Suprapubic skin (tissue), 4 donors: ENCODE measurements at regions not wholly inside any gene's neighbourhood (a gene's known extent, or its start where the extent isn't known, plus 50 kb on each side); places are given as distances from the start of the nearest gene placed in this dataset.

Source experiments
- DNase-seq, 2 donors: peaks; one replicate each; pipeline ENCODE4 v3.0.0-alpha.2; 2019; ENCODE audit warnings: low spot score in 2 of 2
- H3K27ac ChIP-seq: fragments of 200-600 bp; sonication (generic); one replicate; pipeline ENCODE4 v1.5.1; 2019
- H3K27me3 ChIP-seq: fragments of 200-600 bp; sonication (generic); one replicate; pipeline ENCODE4 v1.5.1; 2019
- H3K36me3 ChIP-seq: fragments of 200-600 bp; sonication (generic); one replicate; pipeline ENCODE4 v1.5.1; 2019
- H3K4me1 ChIP-seq: fragments of 200-600 bp; sonication (generic); one replicate; pipeline ENCODE4 v1.5.1; 2019
- H3K4me3 ChIP-seq: fragments of 200-600 bp; sonication (generic); one replicate; pipeline ENCODE4 v1.5.1; 2019; ENCODE audit warnings: mild to moderate bottlenecking
- H3K9me3 ChIP-seq: fragments of 200-600 bp; sonication (generic); one replicate; pipeline ENCODE4 v1.5.1; 2019
- EP300 ChIP-seq: sonication (generic); formaldehyde crosslinking; IDR thresholded peaks from one replicate; pipeline ENCODE4 v1.6.1; 2017; ENCODE audit warnings: antibody characterized with exemption
- POLR2A ChIP-seq, 2 donors: fragments of 450-650 bp; IDR thresholded peaks; one replicate each; pipeline ENCODE4 v1.6.1; 2017; ENCODE audit warnings: antibody characterized with exemption in 2 of 2, mild to moderate bottlenecking in 2 of 2, moderate library complexity in 2 of 2
- POLR2AphosphoS5 ChIP-seq, 3 donors: sonication (generic); formaldehyde crosslinking; IDR thresholded peaks; one replicate each; pipeline ENCODE4 v1.6.1; 2017; ENCODE audit warnings: antibody characterized with exemption in 3 of 3
- WGBS: methylation state at CpG from one replicate; pipeline ENCODE4 v1.1.5; 2018; 5-methylcytosine and 5-hydroxymethylcytosine counted together
- TF ChIP-seq, protein P1 (sequence below), 2 donors: fragments of 200-600 bp in 1 of 2; fragments of 450-650 bp in 1 of 2; sonication (generic) in 1 of 2; IDR thresholded peaks; one replicate each; pipeline ENCODE4 v1.5.1; 2016 to 2019; ENCODE audit warnings: antibody characterized with exemption in 2 of 2, mild to moderate bottlenecking in 1 of 2, moderate library complexity in 1 of 2

DNA sequence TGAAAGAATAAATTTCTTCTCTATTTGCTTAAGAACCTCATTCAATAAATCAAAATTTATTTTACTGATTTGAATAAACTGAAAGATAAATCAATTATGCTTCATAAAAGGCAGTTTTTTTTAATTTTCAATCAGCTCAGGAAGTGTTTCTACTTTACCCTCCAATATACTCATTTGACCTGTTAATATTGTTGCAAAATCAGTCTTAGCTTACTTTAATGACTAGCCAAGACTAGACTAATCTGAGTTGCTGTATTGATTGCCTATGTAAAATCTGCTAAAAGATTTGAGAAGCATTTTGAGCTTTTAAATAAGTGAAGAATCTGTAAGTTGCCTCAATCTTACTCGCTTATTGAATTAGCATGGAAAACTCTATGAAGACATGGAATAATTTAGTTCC lies 179.1 kb upstream of the LYPLAL1 start:
- no peaks in the 10 kb centered on the region for H3K4me1 ChIP-seq
- H3K4me3 ChIP-seq: no peak overlapping the region
- DNase-seq: no peak
- 91% methylated on average over 1 of the region's 1 CpG for WGBS
- TF ChIP-seq POLR2AphosphoS5 (IDR thresholded peaks at IDR 0.05) (no peak), POLR2A (IDR thresholded peaks at IDR 0.05) (no peak), EP300 (no peak)
- TF ChIP-seq, protein P1, sequence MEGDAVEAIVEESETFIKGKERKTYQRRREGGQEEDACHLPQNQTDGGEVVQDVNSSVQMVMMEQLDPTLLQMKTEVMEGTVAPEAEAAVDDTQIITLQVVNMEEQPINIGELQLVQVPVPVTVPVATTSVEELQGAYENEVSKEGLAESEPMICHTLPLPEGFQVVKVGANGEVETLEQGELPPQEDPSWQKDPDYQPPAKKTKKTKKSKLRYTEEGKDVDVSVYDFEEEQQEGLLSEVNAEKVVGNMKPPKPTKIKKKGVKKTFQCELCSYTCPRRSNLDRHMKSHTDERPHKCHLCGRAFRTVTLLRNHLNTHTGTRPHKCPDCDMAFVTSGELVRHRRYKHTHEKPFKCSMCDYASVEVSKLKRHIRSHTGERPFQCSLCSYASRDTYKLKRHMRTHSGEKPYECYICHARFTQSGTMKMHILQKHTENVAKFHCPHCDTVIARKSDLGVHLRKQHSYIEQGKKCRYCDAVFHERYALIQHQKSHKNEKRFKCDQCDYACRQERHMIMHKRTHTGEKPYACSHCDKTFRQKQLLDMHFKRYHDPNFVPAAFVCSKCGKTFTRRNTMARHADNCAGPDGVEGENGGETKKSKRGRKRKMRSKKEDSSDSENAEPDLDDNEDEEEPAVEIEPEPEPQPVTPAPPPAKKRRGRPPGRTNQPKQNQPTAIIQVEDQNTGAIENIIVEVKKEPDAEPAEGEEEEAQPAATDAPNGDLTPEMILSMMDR (IDR thresholded peaks at IDR 0.05): no peak
- no peaks in the 10 kb centered on the region for H3K9me3 ChIP-seq
- no peak overlapping the region for H3K27ac ChIP-seq
- H3K36me3 ChIP-seq: no peaks in the 10 kb centered on the region
- H3K27me3 ChIP-seq: no peaks in the 10 kb centered on the region

DNA sequence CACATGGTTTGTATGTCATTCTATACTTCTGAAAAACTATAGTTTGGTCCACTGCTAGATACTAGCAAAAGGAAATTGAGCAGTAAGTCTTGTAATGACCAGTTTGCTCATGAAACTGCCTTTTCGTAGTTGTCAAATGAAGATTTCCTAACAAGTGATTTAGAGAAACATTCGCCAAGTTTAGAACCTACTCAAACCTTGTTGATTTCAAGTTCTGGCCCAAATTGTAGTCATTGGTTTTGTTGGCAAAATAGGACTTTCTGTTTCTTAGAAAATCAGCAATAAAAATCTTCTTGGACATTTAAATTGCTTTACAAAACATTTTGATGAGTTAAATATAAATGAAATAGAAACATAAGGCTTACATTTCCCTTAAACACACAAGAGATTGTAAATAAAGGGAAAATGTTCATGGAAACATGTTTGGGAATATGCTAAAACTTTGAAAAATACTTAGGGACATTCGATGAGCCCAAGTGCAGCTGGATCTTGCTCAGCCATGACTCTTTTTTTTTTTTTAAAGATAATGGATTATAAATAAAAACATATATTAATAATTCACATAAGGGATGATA lies 178.5 kb upstream of the LYPLAL1 start:
- Histone ChIP-seq H3K4me1 (no peaks in the 10 kb centered on the region), H3K9me3 (no peaks in the 10 kb centered on the region), H3K4me3 (no peak overlapping the region), H3K27ac (no peak overlapping the region), H3K36me3 (no peaks in the 10 kb centered on the region), H3K27me3 (no peaks in the 10 kb centered on the region)
- DNase-seq: no peak
- no peak for TF ChIP-seq EP300
- TF ChIP-seq POLR2A (IDR thresholded peaks at IDR 0.05): no peak
- TF ChIP-seq, protein P1 (IDR thresholded peaks at IDR 0.05): no peak
- no peak for TF ChIP-seq POLR2AphosphoS5 (IDR thresholded peaks at IDR 0.05)
- WGBS: 82% methylated on average over 3 of the region's 3 CpGs

DNA sequence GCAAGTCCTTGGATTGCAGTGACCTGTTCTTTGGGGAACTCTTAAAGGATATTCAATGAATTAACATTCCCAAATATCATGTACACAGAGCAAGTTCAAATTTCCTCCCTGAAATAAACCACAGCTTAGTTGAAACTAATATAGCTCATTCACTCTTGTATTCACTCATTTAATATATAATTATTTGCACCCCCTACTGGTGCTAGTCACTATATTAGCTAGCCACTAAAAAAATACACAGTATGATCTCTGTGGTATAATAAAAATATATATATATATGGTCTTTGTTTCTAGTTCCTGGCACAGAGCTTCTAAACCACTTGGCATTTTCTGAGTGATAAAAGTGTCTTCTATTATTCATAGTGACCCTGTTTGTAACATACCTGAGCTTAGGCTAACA lies 177.3 kb upstream of the LYPLAL1 start:
- Histone ChIP-seq H3K27me3 (no peaks in the 10 kb centered on the region), H3K4me3 (no peak overlapping the region), H3K36me3 (no peaks in the 10 kb centered on the region), H3K9me3 (no peaks in the 10 kb centered on the region), H3K27ac (no peak overlapping the region), H3K4me1 (no peaks in the 10 kb centered on the region)
- no peak for DNase-seq
- TF ChIP-seq POLR2AphosphoS5 (IDR thresholded peaks at IDR 0.05) (no peak), EP300 (no peak), POLR2A (IDR thresholded peaks at IDR 0.05) (no peak)
- TF ChIP-seq, protein P1 (IDR thresholded peaks at IDR 0.05): no peak

DNA sequence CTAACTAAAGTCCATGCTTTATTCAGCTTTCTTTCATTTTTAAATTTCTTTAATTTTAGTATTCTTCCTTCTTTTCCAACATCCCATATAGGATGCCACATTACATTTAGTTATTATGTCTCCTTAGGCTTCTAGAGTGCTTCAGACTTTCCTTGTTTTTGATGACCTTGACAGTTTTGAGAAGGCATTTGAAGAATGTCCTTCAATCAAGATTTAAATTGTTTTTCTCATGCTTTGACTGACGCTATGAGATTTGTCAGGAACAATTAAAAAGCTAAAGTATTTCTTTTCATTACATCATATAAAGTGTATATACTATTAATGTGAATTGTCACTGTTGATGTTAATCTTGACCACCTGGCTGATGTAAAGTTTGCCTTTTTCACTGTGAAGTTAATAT lies 173.7 kb upstream of the LYPLAL1 start:
- no peaks in the 10 kb centered on the region for H3K27me3 ChIP-seq
- H3K4me3 ChIP-seq: no peak overlapping the region
- no peaks in the 10 kb centered on the region for H3K9me3 ChIP-seq
- H3K4me1 ChIP-seq: no peaks in the 10 kb centered on the region
- no peak overlapping the region for H3K27ac ChIP-seq
- WGBS: 65% methylated on average over 1 of the region's 1 CpG
- no peak for DNase-seq
- TF ChIP-seq POLR2A (IDR thresholded peaks at IDR 0.05): no peak
- TF ChIP-seq EP300: no peak
- TF ChIP-seq, protein P1 (IDR thresholded peaks at IDR 0.05): no peak
- no peaks in the 10 kb centered on the region for H3K36me3 ChIP-seq

DNA sequence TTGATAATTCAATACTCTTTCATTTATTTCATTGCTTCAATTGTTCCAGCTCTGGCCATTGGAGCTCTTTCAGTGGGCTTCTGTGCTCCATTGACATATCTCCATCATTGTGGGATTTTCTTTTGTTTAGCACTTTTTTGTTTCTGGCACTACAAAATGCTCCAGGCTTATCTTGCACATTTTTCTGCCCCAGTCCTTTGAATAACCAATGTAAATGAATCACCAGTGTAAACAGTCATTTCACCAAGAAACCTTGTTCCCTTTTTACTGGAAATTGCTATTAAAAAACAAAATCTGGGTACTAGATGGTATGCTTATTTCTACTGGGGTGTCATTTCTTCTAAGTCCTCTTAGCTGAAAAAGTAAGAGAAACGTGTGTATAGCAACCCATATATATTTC lies 173.0 kb upstream of the LYPLAL1 start:
- H3K36me3 ChIP-seq: no peaks in the 10 kb centered on the region
- no peaks in the 10 kb centered on the region for H3K4me1 ChIP-seq
- no peaks in the 10 kb centered on the region for H3K9me3 ChIP-seq
- H3K27me3 ChIP-seq: no peaks in the 10 kb centered on the region
- H3K27ac ChIP-seq: no peak overlapping the region
- WGBS: 75% methylated on average over 1 of the region's 1 CpG
- DNase-seq: no peak
- no peak overlapping the region for H3K4me3 ChIP-seq
- TF ChIP-seq POLR2AphosphoS5 (IDR thresholded peaks at IDR 0.05) (no peak), EP300 (no peak), POLR2A (IDR thresholded peaks at IDR 0.05) (no peak)
- TF ChIP-seq, protein P1 (IDR thresholded peaks at IDR 0.05): no peak
